Neural progenitor cell (in vitro differentiated cells): ENCODE measurements at regions not wholly inside any gene's neighbourhood (a gene's known extent, or its start where the extent isn't known, plus 50 kb on each side); places are given as distances from the start of the nearest gene placed in this dataset.

Experiments used
- DNase-seq: peaks from one replicate; pipeline ENCODE4 v3.0.0-alpha.2; 2016; ENCODE audit warnings: low spot score
- H2AFZ ChIP-seq: fragments of 200-600 bp; sonication (generic); replicated peaks from 2 replicates; pipeline ENCODE4 v1.6.1; 2016; ENCODE audit warnings: antibody characterized with exemption
- H3F3A ChIP-seq: fragments of 200-600 bp; sonication (generic); 2 replicates; pipeline ENCODE4 v1.6.1; 2016; ENCODE audit warnings: antibody characterized with exemption, low read depth
- H3K27ac ChIP-seq: fragments of 200-600 bp; sonication (generic); 2 replicates; pipeline ENCODE4 v1.5.1; 2016; ENCODE audit warnings: mild to moderate bottlenecking
- H3K27me3 ChIP-seq: fragments of 200-600 bp; sonication (generic); 2 replicates; pipeline ENCODE4 v1.6.1; 2016; ENCODE audit warnings: mild to moderate bottlenecking, moderate library complexity
- H3K36me3 ChIP-seq: fragments of 200-600 bp; sonication (generic); 2 replicates; pipeline ENCODE4 v1.5.1; 2016
- H3K4me1 ChIP-seq: fragments of 200-600 bp; sonication (generic); 2 replicates; pipeline ENCODE4 v1.6.1; 2016; ENCODE audit warnings: mixed run types
- H3K4me2 ChIP-seq: fragments of 200-600 bp; sonication (generic); 2 replicates; pipeline ENCODE4 v1.6.1; 2016
- H3K4me3 ChIP-seq: fragments of 200-600 bp; sonication (generic); 2 replicates; pipeline ENCODE4 v1.5.1; 2016
- H3K79me2 ChIP-seq: fragments of 200-600 bp; sonication (generic); 2 replicates; pipeline ENCODE4 v1.6.1; 2016; ENCODE audit warnings: low read depth
- H3K9ac ChIP-seq: fragments of 200-600 bp; sonication (generic); 2 replicates; pipeline ENCODE4 v1.6.1; 2016
- H3K9me3 ChIP-seq: fragments of 200-600 bp; sonication (generic); 2 replicates; pipeline ENCODE4 v1.5.1; 2016; ENCODE audit warnings: low read depth
- H4K20me1 ChIP-seq: fragments of 200-600 bp; sonication (generic); 2 replicates; pipeline ENCODE4 v1.6.1; 2016; ENCODE audit warnings: low read depth
- H3K27ac Mint-ChIP-seq: 3 replicates; pipeline ENCODE4 v1.8.0; 2021; ENCODE audit warnings: mixed read lengths
- H3K27me3 Mint-ChIP-seq: 2 replicates; pipeline ENCODE4 v1.8.0; 2022; ENCODE audit warnings: low read depth, mild to moderate bottlenecking, inconsistent platforms, moderate library complexity, mixed read lengths; ENCODE audit not compliant: insufficient read depth
- H3K36me3 Mint-ChIP-seq: 3 replicates; pipeline ENCODE4 v1.8.0; 2021; ENCODE audit warnings: mixed read lengths
- H3K4me1 Mint-ChIP-seq: 3 replicates; pipeline ENCODE4 v1.8.0; 2021; ENCODE audit warnings: mixed read lengths
- H3K4me3 Mint-ChIP-seq: 3 replicates; pipeline ENCODE4 v1.8.0; 2021; ENCODE audit warnings: mild to moderate bottlenecking, moderate library complexity, mixed read lengths
- H3K9me3 Mint-ChIP-seq: 3 replicates; pipeline ENCODE4 v1.8.0; 2020; ENCODE audit warnings: mixed read lengths
- EZH2 ChIP-seq: fragments of 200-600 bp; sonication (generic); IDR thresholded peaks from 2 replicates; pipeline ENCODE4 v1.6.1; 2017; ENCODE audit warnings: antibody characterized with exemption, mild to moderate bottlenecking, moderate library complexity
- EZH2phosphoT487 ChIP-seq: fragments of 200-600 bp; sonication (generic); IDR thresholded peaks from 2 replicates; pipeline ENCODE4 v1.6.1; 2017; ENCODE audit warnings: antibody characterized with exemption
- TF ChIP-seq, protein P1 (sequence below): fragments of 200-600 bp; sonication (generic); IDR thresholded peaks from 2 replicates; pipeline ENCODE4 v1.5.1; 2017; ENCODE audit warnings: antibody characterized with exemption, mild to moderate bottlenecking

DNA sequence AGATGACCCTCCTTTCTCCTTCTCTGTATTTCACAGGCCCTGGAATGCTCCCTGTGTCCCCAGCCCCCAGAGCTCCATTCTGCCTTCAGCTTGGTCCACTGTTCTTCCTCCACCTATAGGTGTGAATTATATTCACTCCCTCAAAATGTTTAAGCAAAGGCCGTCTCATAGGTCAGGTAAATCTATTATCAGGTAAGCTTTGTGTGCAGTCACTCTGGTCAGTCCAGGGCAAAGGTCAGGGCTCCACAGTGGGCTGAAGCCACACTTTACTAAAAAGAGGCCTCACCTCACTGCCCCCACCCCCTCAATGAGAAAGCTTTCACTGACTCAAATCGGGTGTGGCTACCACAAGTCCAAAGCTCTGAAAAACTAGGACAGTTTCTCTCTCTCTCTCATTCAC lies 65.9 kb downstream of the DNTTIP2 start:
- H3K4me1 Mint-ChIP-seq = peaks cover 34% of the 10 kb centered on the region
- no peak for DNase-seq
- no peak overlapping the region for H3K4me2 ChIP-seq
- peaks cover 13% of the 10 kb centered on the region for H3F3A ChIP-seq
- no peak overlapping the region for H3K27ac ChIP-seq
- H3K27ac Mint-ChIP-seq = no peak overlapping the region
- H4K20me1 ChIP-seq = peaks cover 6% of the 10 kb centered on the region
- H3K4me3 Mint-ChIP-seq = no peak overlapping the region
- no peak overlapping the region for H3K9ac ChIP-seq
- peaks cover 4% of the 10 kb centered on the region for H3K9me3 ChIP-seq
- peaks cover 12% of the 10 kb centered on the region for H3K9me3 Mint-ChIP-seq
- H2AFZ ChIP-seq = no peak overlapping the region
- H3K79me2 ChIP-seq = no peaks in the 10 kb centered on the region
- H3K36me3 Mint-ChIP-seq = peaks cover 13% of the 10 kb centered on the region
- H3K36me3 ChIP-seq = peaks cover 4% of the 10 kb centered on the region
- TF ChIP-seq EZH2 = no peak
- TF ChIP-seq, protein P1, sequence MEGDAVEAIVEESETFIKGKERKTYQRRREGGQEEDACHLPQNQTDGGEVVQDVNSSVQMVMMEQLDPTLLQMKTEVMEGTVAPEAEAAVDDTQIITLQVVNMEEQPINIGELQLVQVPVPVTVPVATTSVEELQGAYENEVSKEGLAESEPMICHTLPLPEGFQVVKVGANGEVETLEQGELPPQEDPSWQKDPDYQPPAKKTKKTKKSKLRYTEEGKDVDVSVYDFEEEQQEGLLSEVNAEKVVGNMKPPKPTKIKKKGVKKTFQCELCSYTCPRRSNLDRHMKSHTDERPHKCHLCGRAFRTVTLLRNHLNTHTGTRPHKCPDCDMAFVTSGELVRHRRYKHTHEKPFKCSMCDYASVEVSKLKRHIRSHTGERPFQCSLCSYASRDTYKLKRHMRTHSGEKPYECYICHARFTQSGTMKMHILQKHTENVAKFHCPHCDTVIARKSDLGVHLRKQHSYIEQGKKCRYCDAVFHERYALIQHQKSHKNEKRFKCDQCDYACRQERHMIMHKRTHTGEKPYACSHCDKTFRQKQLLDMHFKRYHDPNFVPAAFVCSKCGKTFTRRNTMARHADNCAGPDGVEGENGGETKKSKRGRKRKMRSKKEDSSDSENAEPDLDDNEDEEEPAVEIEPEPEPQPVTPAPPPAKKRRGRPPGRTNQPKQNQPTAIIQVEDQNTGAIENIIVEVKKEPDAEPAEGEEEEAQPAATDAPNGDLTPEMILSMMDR = no peak
- no peak for TF ChIP-seq EZH2phosphoT487
- H3K27me3 Mint-ChIP-seq = peaks cover 4% of the 10 kb centered on the region
- no peaks in the 10 kb centered on the region for H3K27me3 ChIP-seq
- peaks cover 3% of the 10 kb centered on the region for H3K4me1 ChIP-seq
- H3K4me3 ChIP-seq = no peak overlapping the region

DNA sequence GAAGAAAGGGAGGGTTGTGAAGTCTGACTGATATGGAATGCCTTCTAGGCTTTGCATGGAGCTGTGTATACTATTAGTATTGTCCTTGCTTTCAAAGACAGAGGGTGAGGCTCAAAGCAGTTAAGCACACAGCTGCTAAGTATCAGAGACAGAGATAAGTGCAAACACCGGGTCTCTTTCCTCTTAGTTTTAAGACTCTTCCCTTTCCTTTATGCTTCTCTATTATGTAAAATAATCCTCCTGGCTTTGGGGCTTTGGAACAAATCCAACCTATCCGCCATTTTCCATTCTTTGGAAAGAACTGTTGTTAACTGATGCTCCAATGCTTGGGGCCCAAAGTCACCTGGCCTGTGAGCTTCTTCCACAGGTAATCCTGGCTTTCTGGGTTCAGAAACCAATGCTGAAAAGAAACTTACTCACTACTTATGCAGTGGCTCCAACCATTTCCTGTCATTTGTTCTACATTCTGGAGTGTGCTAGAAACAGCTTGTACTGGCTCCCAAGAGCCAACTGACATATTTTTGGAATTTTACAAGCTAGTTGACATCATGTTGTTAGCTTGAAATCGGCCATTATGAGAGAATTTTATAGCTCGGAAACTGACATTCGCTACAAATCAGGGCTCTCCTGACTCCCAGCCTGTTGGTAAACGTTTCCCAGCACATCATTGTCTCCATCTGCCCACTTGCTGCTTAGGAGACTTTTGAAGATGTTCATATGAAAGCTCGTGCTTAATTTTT lies 67.5 kb downstream of the DNTTIP2 start:
- peaks cover 18% of the 10 kb centered on the region for H3K36me3 Mint-ChIP-seq
- no peak for DNase-seq
- peaks cover 3% of the 10 kb centered on the region for H3K27me3 Mint-ChIP-seq
- no peak overlapping the region for H2AFZ ChIP-seq
- no peaks in the 10 kb centered on the region for H3K79me2 ChIP-seq
- peaks cover 3% of the 10 kb centered on the region for H3K4me1 ChIP-seq
- H3K9me3 Mint-ChIP-seq = peaks cover 22% of the 10 kb centered on the region
- H3K4me1 Mint-ChIP-seq = peaks cover 27% of the 10 kb centered on the region
- peaks cover 5% of the 10 kb centered on the region for H3K36me3 ChIP-seq
- no peak overlapping the region for H3K4me3 Mint-ChIP-seq
- H3K9me3 ChIP-seq = peaks cover 6% of the 10 kb centered on the region
- TF ChIP-seq EZH2phosphoT487 (no peak), EZH2 (no peak)
- TF ChIP-seq, protein P1 = no peak
- H3K9ac ChIP-seq = no peak overlapping the region
- no peaks in the 10 kb centered on the region for H3K27me3 ChIP-seq
- H3K27ac ChIP-seq = no peak overlapping the region
- no peak overlapping the region for H3K27ac Mint-ChIP-seq
- no peak overlapping the region for H3K4me3 ChIP-seq
- H3K4me2 ChIP-seq = no peak overlapping the region
- peaks cover 23% of the 10 kb centered on the region for H3F3A ChIP-seq
- peaks cover 6% of the 10 kb centered on the region for H4K20me1 ChIP-seq

DNA sequence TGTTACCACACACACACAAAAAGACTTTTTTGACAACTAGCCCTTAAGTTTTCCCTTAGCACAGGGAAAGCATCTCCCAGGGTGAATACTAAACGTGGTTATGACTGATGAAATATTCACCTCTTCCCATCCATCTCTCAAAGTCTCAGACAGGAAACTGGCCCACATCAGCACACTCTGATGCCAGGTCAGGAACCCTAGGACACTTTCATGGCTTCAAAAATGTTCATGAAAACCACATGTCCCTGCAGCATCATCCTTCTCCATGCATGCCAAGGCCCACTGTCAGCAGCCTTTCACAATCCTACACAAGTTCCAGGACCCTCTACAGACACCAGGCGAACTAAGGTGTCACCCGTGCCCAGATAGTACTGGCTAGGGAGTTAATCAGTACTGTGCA lies 68.7 kb downstream of the DNTTIP2 start:
- no peak overlapping the region for H3K4me3 Mint-ChIP-seq
- no peak overlapping the region for H3K27ac Mint-ChIP-seq
- H3K4me1 Mint-ChIP-seq = peaks cover 20% of the 10 kb centered on the region
- H3K27me3 ChIP-seq = no peaks in the 10 kb centered on the region
- no peak overlapping the region for H3K9ac ChIP-seq
- no peaks in the 10 kb centered on the region for H3K79me2 ChIP-seq
- H3K36me3 Mint-ChIP-seq = peaks cover 20% of the 10 kb centered on the region
- H3K36me3 ChIP-seq = peaks cover 5% of the 10 kb centered on the region
- peaks cover 28% of the 10 kb centered on the region for H3K9me3 Mint-ChIP-seq
- no peak overlapping the region for H3K4me2 ChIP-seq
- peaks cover 6% of the 10 kb centered on the region for H3K9me3 ChIP-seq
- no peak overlapping the region for H2AFZ ChIP-seq
- TF ChIP-seq EZH2phosphoT487 (no peak), EZH2 (no peak)
- TF ChIP-seq, protein P1 = no peak
- H3F3A ChIP-seq = peaks cover 23% of the 10 kb centered on the region
- H3K4me3 ChIP-seq = no peak overlapping the region
- H3K27me3 Mint-ChIP-seq = peaks cover 3% of the 10 kb centered on the region
- H3K4me1 ChIP-seq = peaks cover 3% of the 10 kb centered on the region
- DNase-seq = no peak
- no peak overlapping the region for H3K27ac ChIP-seq
- H4K20me1 ChIP-seq = peaks cover 6% of the 10 kb centered on the region
